RWPE2 (cell line): ENCODE measurements at regions not wholly inside any gene's neighbourhood (a gene's known extent, or its start where the extent isn't known, plus 50 kb on each side); places are given as distances from the start of the nearest gene placed in this dataset.

Experiments
- ATAC-seq: fragments of 200-7000 bp; cut with Tn5 transposase; 3 replicates; pipeline ENCODE4 v1.9.1; 2021; ENCODE audit warnings: low read depth
- DNase-seq: peaks from one replicate; pipeline ENCODE4 v3.0.0-alpha.2; 2020; ENCODE audit warnings: low spot score
- H3K27ac ChIP-seq: fragments of 450-650 bp; 2 replicates; pipeline ENCODE4 v1.5.1; 2017; ENCODE audit warnings: mild to moderate bottlenecking; ENCODE audit not compliant: poor library complexity, severe bottlenecking
- H3K27me3 ChIP-seq: fragments of 250-450 bp; sonication (Bioruptor Pico); 2 replicates; pipeline ENCODE4 v1.5.1; 2021; ENCODE audit warnings: mild to moderate bottlenecking, moderate library complexity; ENCODE audit not compliant: insufficient read depth, poor library complexity, severe bottlenecking
- H3K36me3 ChIP-seq: fragments of 250-450 bp; sonication (Bioruptor Pico); 2 replicates; pipeline ENCODE4 v1.5.1; 2020; ENCODE audit warnings: low read depth, mild to moderate bottlenecking, moderate library complexity
- H3K4me1 ChIP-seq: fragments of 250-450 bp; sonication (Bioruptor Pico); 2 replicates; pipeline ENCODE4 v1.5.1; 2021; ENCODE audit warnings: mild to moderate bottlenecking, moderate library complexity; ENCODE audit not compliant: insufficient read depth, poor library complexity, severe bottlenecking
- H3K4me3 ChIP-seq: fragments of 250-450 bp; sonication (Bioruptor Pico); 2 replicates; pipeline ENCODE4 v1.5.1; 2021; ENCODE audit warnings: mild to moderate bottlenecking, moderate library complexity; ENCODE audit not compliant: severe bottlenecking
- H3K9me3 ChIP-seq: fragments of 250-450 bp; sonication (Bioruptor Pico); 2 replicates; pipeline ENCODE4 v1.5.1; 2021; ENCODE audit warnings: mild to moderate bottlenecking, moderate library complexity; ENCODE audit not compliant: severe bottlenecking
- TF ChIP-seq, protein P1 (sequence below): fragments of 450-650 bp; IDR thresholded peaks from one replicate; pipeline ENCODE4 v1.5.1; 2017; ENCODE audit warnings: mild to moderate bottlenecking, moderate library complexity; ENCODE audit not compliant: poor library complexity, severe bottlenecking

DNA sequence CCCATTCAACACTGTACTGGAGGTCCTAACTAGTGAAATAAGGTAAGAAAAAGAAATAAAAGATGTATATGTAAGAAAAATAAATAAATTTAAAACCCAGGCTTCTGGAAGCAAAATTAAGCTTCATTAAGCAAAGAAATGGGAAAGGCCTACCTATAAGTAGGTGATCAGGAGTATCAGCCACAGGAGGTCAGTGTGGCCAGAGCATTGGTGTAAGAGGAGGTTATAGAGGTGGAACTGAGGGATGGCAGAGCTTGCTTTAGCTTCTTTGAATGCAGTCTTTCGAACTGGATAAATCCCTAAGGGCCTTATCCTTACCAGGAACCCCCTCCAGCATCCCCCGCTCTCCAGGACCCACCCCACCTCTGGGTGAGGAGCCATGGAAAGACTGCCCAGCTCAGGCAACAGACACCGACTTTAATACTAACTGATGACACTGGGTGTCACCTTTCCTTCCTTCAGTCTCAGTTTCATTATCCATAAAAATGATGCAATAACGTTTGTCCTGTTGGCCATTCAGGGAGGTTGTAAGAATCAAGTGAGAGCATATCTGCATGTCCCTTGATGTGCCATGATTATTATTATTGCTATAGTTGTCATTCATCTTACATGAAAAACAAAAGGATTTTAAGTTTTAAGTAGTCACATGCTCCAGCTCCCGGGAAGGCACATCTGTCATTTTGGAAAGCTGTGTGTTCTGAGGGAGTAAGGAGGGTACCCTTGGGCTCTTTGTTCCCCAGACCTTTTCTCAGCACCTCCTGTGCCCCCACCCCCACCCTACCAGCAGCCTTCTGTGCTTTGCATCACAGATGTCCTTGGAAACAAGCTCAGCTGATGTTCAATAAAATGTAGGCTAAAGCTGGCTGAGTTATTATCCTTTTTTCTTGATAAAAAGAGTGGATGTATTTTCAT is 50.8 kb upstream of the CTNNA1 start:
- Histone ChIP-seq H3K4me3 (no peak overlapping the region), H3K9me3 (no peaks in the 10 kb centered on the region), H3K27ac (no peak overlapping the region), H3K4me1 (no peaks in the 10 kb centered on the region), H3K27me3 (no peaks in the 10 kb centered on the region), H3K36me3 (no peaks in the 10 kb centered on the region)
- TF ChIP-seq, protein P1, sequence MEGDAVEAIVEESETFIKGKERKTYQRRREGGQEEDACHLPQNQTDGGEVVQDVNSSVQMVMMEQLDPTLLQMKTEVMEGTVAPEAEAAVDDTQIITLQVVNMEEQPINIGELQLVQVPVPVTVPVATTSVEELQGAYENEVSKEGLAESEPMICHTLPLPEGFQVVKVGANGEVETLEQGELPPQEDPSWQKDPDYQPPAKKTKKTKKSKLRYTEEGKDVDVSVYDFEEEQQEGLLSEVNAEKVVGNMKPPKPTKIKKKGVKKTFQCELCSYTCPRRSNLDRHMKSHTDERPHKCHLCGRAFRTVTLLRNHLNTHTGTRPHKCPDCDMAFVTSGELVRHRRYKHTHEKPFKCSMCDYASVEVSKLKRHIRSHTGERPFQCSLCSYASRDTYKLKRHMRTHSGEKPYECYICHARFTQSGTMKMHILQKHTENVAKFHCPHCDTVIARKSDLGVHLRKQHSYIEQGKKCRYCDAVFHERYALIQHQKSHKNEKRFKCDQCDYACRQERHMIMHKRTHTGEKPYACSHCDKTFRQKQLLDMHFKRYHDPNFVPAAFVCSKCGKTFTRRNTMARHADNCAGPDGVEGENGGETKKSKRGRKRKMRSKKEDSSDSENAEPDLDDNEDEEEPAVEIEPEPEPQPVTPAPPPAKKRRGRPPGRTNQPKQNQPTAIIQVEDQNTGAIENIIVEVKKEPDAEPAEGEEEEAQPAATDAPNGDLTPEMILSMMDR: peak; percentile 10
- DNase-seq (no peak), ATAC-seq (0 out of 3 replicates have a peak, but pooled peaks have one; percentile 20)

DNA sequence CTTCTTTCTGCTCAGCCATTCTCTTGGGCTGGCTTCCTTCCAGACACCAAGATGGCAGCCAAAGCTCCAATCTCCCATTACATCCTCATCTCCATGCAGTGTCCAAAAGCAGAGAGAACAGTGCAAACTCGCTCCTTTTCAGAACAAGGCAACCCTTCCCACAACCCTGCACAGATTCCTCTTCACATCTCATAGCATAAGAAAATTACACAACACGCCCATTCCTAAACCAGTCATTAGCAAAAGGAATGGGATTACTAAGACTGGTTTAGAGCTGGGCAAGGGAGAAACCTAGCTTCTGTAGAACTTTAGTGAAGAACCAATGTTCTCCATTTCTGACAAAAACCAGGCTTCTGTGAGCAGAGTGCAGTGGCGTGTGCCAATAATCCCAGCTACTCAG is 51.5 kb upstream of the CTNNA1 start:
- TF ChIP-seq, protein P1: no peak
- DNase-seq (no peak), ATAC-seq (no peak)
- Histone ChIP-seq H3K27ac (no peak overlapping the region), H3K27me3 (no peaks in the 10 kb centered on the region), H3K4me3 (no peak overlapping the region), H3K9me3 (no peaks in the 10 kb centered on the region), H3K36me3 (no peaks in the 10 kb centered on the region), H3K4me1 (peaks cover 3% of the 10 kb centered on the region)

DNA sequence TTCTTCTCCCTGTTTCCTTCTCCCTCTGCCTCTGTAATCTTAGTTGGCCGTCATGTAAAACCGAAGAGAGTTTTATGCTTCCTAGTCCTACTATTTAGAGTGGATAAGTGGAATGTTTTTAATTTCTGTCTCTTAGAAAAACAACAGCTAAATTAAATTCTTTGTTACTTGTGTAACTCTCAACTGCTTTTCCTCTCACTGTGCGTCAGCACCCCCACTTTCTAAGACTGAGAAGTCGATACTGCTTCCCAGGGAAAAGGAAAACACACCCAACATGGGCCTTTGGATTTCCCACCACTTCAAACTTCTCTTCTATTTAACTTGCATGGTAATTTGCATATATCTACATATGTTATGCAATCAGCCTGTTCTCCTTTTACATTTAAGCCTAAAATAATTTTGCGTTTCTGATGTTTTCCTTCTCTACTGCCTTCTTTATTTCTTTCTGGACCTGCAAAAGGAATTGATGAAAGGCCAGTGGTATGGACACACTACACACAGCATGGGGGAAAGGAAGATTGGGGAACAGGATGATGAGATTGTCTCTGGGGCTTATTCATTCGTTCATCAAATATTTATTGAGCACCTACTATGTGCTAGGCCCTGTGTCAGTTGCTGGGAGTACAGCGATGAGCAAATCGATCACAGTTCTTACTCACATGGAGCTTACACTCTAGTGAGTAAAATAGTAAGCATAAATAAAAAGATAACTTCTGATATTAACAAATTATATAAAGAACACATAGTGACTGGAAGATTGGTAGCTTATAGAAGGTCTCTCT is 52.5 kb upstream of the CTNNA1 start:
- DNase-seq (no peak), ATAC-seq (no peak)
- Histone ChIP-seq H3K36me3 (no peaks in the 10 kb centered on the region), H3K4me3 (no peak overlapping the region), H3K27me3 (no peaks in the 10 kb centered on the region), H3K4me1 (peaks cover 9% of the 10 kb centered on the region), H3K27ac (no peak overlapping the region), H3K9me3 (no peaks in the 10 kb centered on the region)
- TF ChIP-seq, protein P1: no peak

DNA sequence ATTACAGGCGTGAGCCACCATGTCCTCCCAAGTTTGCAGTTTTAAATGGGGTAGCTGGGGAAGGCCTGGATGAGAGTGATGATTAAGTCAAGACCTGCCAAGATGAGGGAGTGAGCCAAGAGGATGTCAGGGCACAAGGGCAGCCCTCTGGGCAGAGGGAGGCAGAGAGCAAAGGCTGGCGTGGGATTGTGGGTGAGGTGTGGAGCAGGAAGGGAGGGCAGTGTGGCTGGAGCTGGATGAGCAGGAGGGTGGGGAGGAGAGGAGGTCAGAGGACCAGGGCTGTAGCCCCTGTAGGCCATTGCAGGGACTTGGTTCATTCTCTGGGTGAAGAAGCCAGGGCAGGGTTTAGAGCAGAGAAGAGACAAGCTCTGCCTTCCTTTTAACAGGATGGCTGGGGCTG is 53.7 kb upstream of the CTNNA1 start:
- no peaks in the 10 kb centered on the region for H3K9me3 ChIP-seq
- TF ChIP-seq, protein P1: no peak
- peaks cover 9% of the 10 kb centered on the region for H3K4me1 ChIP-seq
- no peaks in the 10 kb centered on the region for H3K27me3 ChIP-seq
- H3K36me3 ChIP-seq: no peaks in the 10 kb centered on the region
- DNase-seq (no peak), ATAC-seq (no peak)
- H3K27ac ChIP-seq: no peak overlapping the region
- no peak overlapping the region for H3K4me3 ChIP-seq

DNA sequence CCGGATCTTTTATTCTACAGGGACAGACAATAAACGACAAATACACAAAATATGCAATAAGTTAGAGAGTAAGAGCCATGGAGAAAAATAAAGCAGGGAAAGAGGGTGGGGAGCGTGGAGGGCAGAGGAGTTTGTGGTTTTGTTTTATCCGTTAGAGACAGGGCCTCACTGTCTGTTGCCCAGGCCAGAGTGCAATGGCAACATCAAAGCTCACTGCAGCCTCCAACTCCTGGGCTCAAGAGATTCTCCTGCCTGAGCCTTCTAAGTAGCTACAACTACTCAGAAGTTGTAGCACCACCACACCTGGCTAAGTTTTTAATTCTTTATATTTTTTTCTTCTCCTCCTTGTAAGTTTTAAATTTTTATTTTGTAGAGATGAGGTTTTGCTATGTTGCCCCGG is 54.5 kb upstream of the CTNNA1 start:
- Histone ChIP-seq H3K36me3 (no peaks in the 10 kb centered on the region), H3K4me3 (no peak overlapping the region), H3K4me1 (peaks cover 9% of the 10 kb centered on the region), H3K27me3 (no peaks in the 10 kb centered on the region), H3K27ac (no peak overlapping the region), H3K9me3 (no peaks in the 10 kb centered on the region)
- TF ChIP-seq, protein P1: no peak
- no peak for ATAC-seq
- DNase-seq: no peak
